ENCODE measurements at regions not wholly inside any gene's neighbourhood (a gene's known extent, or its start where the extent isn't known, plus 50 kb on each side); places are given as distances from the start of the nearest gene placed in this dataset.

GRCh38 chr13:109510013-109510412, 276.4 kb downstream of the IRS2 start:
- H3K9me3 Mint-ChIP-seq = peaks cover 8% of the 10 kb centered on the region

GRCh38 chr13:109509154-109509900, 277.1 kb downstream of the IRS2 start:
- Mint-ChIP-seq H3K27me3 (peaks cover 21% of the 10 kb centered on the region), H3K27ac (no peak overlapping the region), H3K36me3 (ENCODE audit: low read depth) (no peaks in the 10 kb centered on the region), H3K4me1 (ENCODE audit: low read depth) (peaks cover 5% of the 10 kb centered on the region), H3K9me3 (peaks cover 8% of the 10 kb centered on the region), H3K4me3 (no peak overlapping the region)

More at GRCh38 chr13:109510013-109510412, 276.4 kb downstream of the IRS2 start:
- Mint-ChIP-seq H3K4me3 (no peak overlapping the region), H3K4me1 (ENCODE audit: low read depth) (peaks cover 5% of the 10 kb centered on the region), H3K27ac (no peak overlapping the region), H3K36me3 (ENCODE audit: low read depth) (no peaks in the 10 kb centered on the region), H3K27me3 (peaks cover 19% of the 10 kb centered on the region)

- peaks cover 10% of the 10 kb centered on the region for H3K27me3 Mint-ChIP-seq
- no peaks in the 10 kb centered on the region for H3K9me3 Mint-ChIP-seq
- H3K4me3 Mint-ChIP-seq = no peak overlapping the region
- H3K27ac Mint-ChIP-seq = no peak overlapping the region
- no peaks in the 10 kb centered on the region for H3K4me1 Mint-ChIP-seq (ENCODE audit: low read depth)
- H3K36me3 Mint-ChIP-seq (ENCODE audit: low read depth) = no peaks in the 10 kb centered on the region
Observed at GRCh38 chr13:109500146-109500773, 286.1 kb downstream of the IRS2 start.

GRCh38 chr13:109497917-109498316, 288.5 kb downstream of the IRS2 start:
- Mint-ChIP-seq H3K4me3 (no peak overlapping the region), H3K27ac (no peak overlapping the region), H3K27me3 (peaks cover 4% of the 10 kb centered on the region), H3K4me1 (ENCODE audit: low read depth) (no peaks in the 10 kb centered on the region), H3K9me3 (no peaks in the 10 kb centered on the region), H3K36me3 (ENCODE audit: low read depth) (no peaks in the 10 kb centered on the region)

GRCh38 chr13:109496216-109496615, 290.2 kb downstream of the IRS2 start:
- Mint-ChIP-seq H3K4me3 (no peak overlapping the region), H3K27me3 (peaks cover 7% of the 10 kb centered on the region), H3K4me1 (ENCODE audit: low read depth) (no peaks in the 10 kb centered on the region), H3K27ac (no peak overlapping the region), H3K9me3 (no peaks in the 10 kb centered on the region), H3K36me3 (ENCODE audit: low read depth) (no peaks in the 10 kb centered on the region)

GRCh38 chr13:109494925-109495369, 291.4 kb downstream of the IRS2 start:
- Mint-ChIP-seq H3K27ac (no peak overlapping the region), H3K4me1 (ENCODE audit: low read depth) (no peaks in the 10 kb centered on the region), H3K9me3 (no peaks in the 10 kb centered on the region), H3K36me3 (ENCODE audit: low read depth) (no peaks in the 10 kb centered on the region), H3K4me3 (no peak overlapping the region), H3K27me3 (peaks cover 7% of the 10 kb centered on the region)

GRCh38 chr13:109485136-109485794, 301.1 kb downstream of the IRS2 start:
- H3K4me1 Mint-ChIP-seq (ENCODE audit: low read depth) = no peaks in the 10 kb centered on the region
- no peaks in the 10 kb centered on the region for H3K9me3 Mint-ChIP-seq
- no peaks in the 10 kb centered on the region for H3K36me3 Mint-ChIP-seq (ENCODE audit: low read depth)
- H3K27me3 Mint-ChIP-seq = no peaks in the 10 kb centered on the region
- H3K27ac Mint-ChIP-seq = no peak overlapping the region
- no peak overlapping the region for H3K4me3 Mint-ChIP-seq

- Mint-ChIP-seq H3K36me3 (ENCODE audit: low read depth) (no peaks in the 10 kb centered on the region), H3K27ac (no peak overlapping the region), H3K4me3 (no peak overlapping the region), H3K9me3 (no peaks in the 10 kb centered on the region), H3K27me3 (no peaks in the 10 kb centered on the region), H3K4me1 (ENCODE audit: low read depth) (no peaks in the 10 kb centered on the region)
Observed at GRCh38 chr13:109483284-109483683, 303.1 kb downstream of the IRS2 start.

- Mint-ChIP-seq H3K4me3 (no peak overlapping the region), H3K27me3 (peaks cover 6% of the 10 kb centered on the region), H3K27ac (no peak overlapping the region), H3K9me3 (no peaks in the 10 kb centered on the region), H3K4me1 (ENCODE audit: low read depth) (no peaks in the 10 kb centered on the region), H3K36me3 (ENCODE audit: low read depth) (no peaks in the 10 kb centered on the region)
Observed at GRCh38 chr13:109481040-109481439, 305.3 kb downstream of the IRS2 start.

- no peaks in the 10 kb centered on the region for H3K9me3 Mint-ChIP-seq
- H3K27ac Mint-ChIP-seq = no peak overlapping the region
- H3K27me3 Mint-ChIP-seq = peaks cover 6% of the 10 kb centered on the region
- H3K36me3 Mint-ChIP-seq (ENCODE audit: low read depth) = no peaks in the 10 kb centered on the region
- no peak overlapping the region for H3K4me3 Mint-ChIP-seq
- no peaks in the 10 kb centered on the region for H3K4me1 Mint-ChIP-seq (ENCODE audit: low read depth)
Observed at GRCh38 chr13:109480011-109480955, 306.1 kb downstream of the IRS2 start.

GRCh38 chr13:109479534-109479933, 306.8 kb downstream of the IRS2 start:
- Mint-ChIP-seq H3K4me3 (no peak overlapping the region), H3K9me3 (no peaks in the 10 kb centered on the region), H3K27ac (no peak overlapping the region), H3K4me1 (ENCODE audit: low read depth) (no peaks in the 10 kb centered on the region), H3K36me3 (ENCODE audit: low read depth) (no peaks in the 10 kb centered on the region), H3K27me3 (peaks cover 6% of the 10 kb centered on the region)

GRCh38 chr13:109476001-109476400, 310.4 kb downstream of the IRS2 start:
- no peak overlapping the region for H3K4me3 Mint-ChIP-seq
- H3K36me3 Mint-ChIP-seq (ENCODE audit: low read depth) = no peaks in the 10 kb centered on the region
- no peak overlapping the region for H3K27ac Mint-ChIP-seq
- H3K4me1 Mint-ChIP-seq (ENCODE audit: low read depth) = no peaks in the 10 kb centered on the region
- no peaks in the 10 kb centered on the region for H3K9me3 Mint-ChIP-seq
- peaks cover 9% of the 10 kb centered on the region for H3K27me3 Mint-ChIP-seq

GRCh38 chr13:109468123-109468522, 318.3 kb downstream of the IRS2 start:
- no peak overlapping the region for H3K27ac Mint-ChIP-seq
- H3K4me3 Mint-ChIP-seq = no peak overlapping the region
- H3K27me3 Mint-ChIP-seq = no peaks in the 10 kb centered on the region
- no peaks in the 10 kb centered on the region for H3K36me3 Mint-ChIP-seq (ENCODE audit: low read depth)
- H3K4me1 Mint-ChIP-seq (ENCODE audit: low read depth) = no peaks in the 10 kb centered on the region
- H3K9me3 Mint-ChIP-seq = peaks cover 7% of the 10 kb centered on the region

GRCh38 chr13:109465148-109465547, 321.2 kb downstream of the IRS2 start:
- Mint-ChIP-seq H3K27ac (no peak overlapping the region), H3K27me3 (no peaks in the 10 kb centered on the region), H3K4me3 (no peak overlapping the region), H3K36me3 (ENCODE audit: low read depth) (no peaks in the 10 kb centered on the region), H3K9me3 (peaks cover 19% of the 10 kb centered on the region), H3K4me1 (ENCODE audit: low read depth) (no peaks in the 10 kb centered on the region)
